ENCODE measurements at regions not wholly inside any gene's neighbourhood (a gene's known extent, or its start where the extent isn't known, plus 50 kb on each side); places are given as distances from the start of the nearest gene placed in this dataset.

DNA sequence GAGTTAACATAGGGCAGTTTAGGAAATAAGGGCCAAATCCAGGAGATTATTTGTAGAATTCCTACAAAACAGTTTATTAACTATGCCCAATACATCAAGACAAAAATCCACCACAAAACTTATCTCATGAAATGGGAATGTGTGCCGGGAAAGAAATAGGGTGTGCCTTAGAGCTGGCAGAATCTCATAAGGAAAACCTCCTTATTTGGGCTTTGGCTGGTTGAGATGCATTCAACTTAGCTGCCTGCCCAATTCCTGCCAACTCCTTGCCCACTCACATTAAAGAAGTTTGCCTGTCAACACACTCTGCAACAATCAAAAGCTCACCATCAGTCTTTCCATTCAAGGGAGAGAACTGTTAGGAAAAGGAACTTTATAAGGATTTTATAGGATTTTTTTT lies 500.6 kb downstream of the SATB2 start:
- Histone ChIP-seq H3K4me2 (ENCODE audit: low read length) (no peak overlapping the region), H3K79me2 (ENCODE audit: insufficient read depth, low read length) (no peaks in the 10 kb centered on the region), H3F3A (ENCODE audit: insufficient read depth, low read length) (no peaks in the 10 kb centered on the region), H2AFZ (ENCODE audit: low read length) (no peak overlapping the region), H3K9ac (ENCODE audit: low read length) (no peak overlapping the region), H3K9me3 (ENCODE audit: low read length) (no peaks in the 10 kb centered on the region), H3K9me2 (ENCODE audit: low read depth, low read length) (no peaks in the 10 kb centered on the region), H3K4me3 (ENCODE audit: low read depth, low read length, poor library complexity, severe bottlenecking) (no peak overlapping the region), H3K4me1 (ENCODE audit: insufficient read depth, low read length, severe bottlenecking) (no peaks in the 10 kb centered on the region), H3K27me3 (ENCODE audit: insufficient read depth, low read length) (no peaks in the 10 kb centered on the region), H4K20me1 (ENCODE audit: insufficient read depth, low read length) (no peaks in the 10 kb centered on the region), H3K27ac (ENCODE audit: low read depth, low read length, poor library complexity, severe bottlenecking) (no peak overlapping the region), H3K36me3 (ENCODE audit: insufficient read depth, low read length) (no peaks in the 10 kb centered on the region)
- TF ChIP-seq EZH2 (IDR thresholded peaks at IDR 0.05; ENCODE audit: borderline replicate concordance, low read length), result no peak
- TF ChIP-seq, protein P1, sequence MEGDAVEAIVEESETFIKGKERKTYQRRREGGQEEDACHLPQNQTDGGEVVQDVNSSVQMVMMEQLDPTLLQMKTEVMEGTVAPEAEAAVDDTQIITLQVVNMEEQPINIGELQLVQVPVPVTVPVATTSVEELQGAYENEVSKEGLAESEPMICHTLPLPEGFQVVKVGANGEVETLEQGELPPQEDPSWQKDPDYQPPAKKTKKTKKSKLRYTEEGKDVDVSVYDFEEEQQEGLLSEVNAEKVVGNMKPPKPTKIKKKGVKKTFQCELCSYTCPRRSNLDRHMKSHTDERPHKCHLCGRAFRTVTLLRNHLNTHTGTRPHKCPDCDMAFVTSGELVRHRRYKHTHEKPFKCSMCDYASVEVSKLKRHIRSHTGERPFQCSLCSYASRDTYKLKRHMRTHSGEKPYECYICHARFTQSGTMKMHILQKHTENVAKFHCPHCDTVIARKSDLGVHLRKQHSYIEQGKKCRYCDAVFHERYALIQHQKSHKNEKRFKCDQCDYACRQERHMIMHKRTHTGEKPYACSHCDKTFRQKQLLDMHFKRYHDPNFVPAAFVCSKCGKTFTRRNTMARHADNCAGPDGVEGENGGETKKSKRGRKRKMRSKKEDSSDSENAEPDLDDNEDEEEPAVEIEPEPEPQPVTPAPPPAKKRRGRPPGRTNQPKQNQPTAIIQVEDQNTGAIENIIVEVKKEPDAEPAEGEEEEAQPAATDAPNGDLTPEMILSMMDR (IDR thresholded peaks at IDR 0.05; ENCODE audit: low read length), result no peak

- no peaks in the 10 kb centered on the region for H3K27me3 ChIP-seq (ENCODE audit: insufficient read depth, low read length)
- H3K79me2 ChIP-seq (ENCODE audit: insufficient read depth, low read length), result no peaks in the 10 kb centered on the region
- no peak overlapping the region for H3K27ac ChIP-seq (ENCODE audit: low read depth, low read length, poor library complexity, severe bottlenecking)
- no peaks in the 10 kb centered on the region for H4K20me1 ChIP-seq (ENCODE audit: insufficient read depth, low read length)
- no peaks in the 10 kb centered on the region for H3K9me2 ChIP-seq (ENCODE audit: low read depth, low read length)
- H3K4me1 ChIP-seq (ENCODE audit: insufficient read depth, low read length, severe bottlenecking), result no peaks in the 10 kb centered on the region
- no peak overlapping the region for H2AFZ ChIP-seq (ENCODE audit: low read length)
- no peaks in the 10 kb centered on the region for H3K9me3 ChIP-seq (ENCODE audit: low read length)
- H3K9ac ChIP-seq (ENCODE audit: low read length), result no peak overlapping the region
- no peaks in the 10 kb centered on the region for H3F3A ChIP-seq (ENCODE audit: insufficient read depth, low read length)
- no peak overlapping the region for H3K4me2 ChIP-seq (ENCODE audit: low read length)
- TF ChIP-seq EZH2 (IDR thresholded peaks at IDR 0.05; ENCODE audit: borderline replicate concordance, low read length), result no peak
- TF ChIP-seq, protein P1 (IDR thresholded peaks at IDR 0.05; ENCODE audit: low read length), result no peak
- H3K36me3 ChIP-seq (ENCODE audit: insufficient read depth, low read length), result no peaks in the 10 kb centered on the region
- H3K4me3 ChIP-seq (ENCODE audit: low read depth, low read length, poor library complexity, severe bottlenecking), result no peak overlapping the region
These were observed 504.4 kb downstream of the SATB2 start for GRCh38 chr2:198953328-198953727.

GRCh38 chr2:198950803-198951202 lies 506.9 kb downstream of the SATB2 start:
- no peaks in the 10 kb centered on the region for H4K20me1 ChIP-seq (ENCODE audit: insufficient read depth, low read length)
- no peak overlapping the region for H3K27ac ChIP-seq (ENCODE audit: low read depth, low read length, poor library complexity, severe bottlenecking)
- H3K4me2 ChIP-seq (ENCODE audit: low read length), result no peak overlapping the region
- H3K79me2 ChIP-seq (ENCODE audit: insufficient read depth, low read length), result no peaks in the 10 kb centered on the region
- H3F3A ChIP-seq (ENCODE audit: insufficient read depth, low read length), result no peaks in the 10 kb centered on the region
- no peaks in the 10 kb centered on the region for H3K36me3 ChIP-seq (ENCODE audit: insufficient read depth, low read length)
- H3K27me3 ChIP-seq (ENCODE audit: insufficient read depth, low read length), result no peaks in the 10 kb centered on the region
- H3K4me1 ChIP-seq (ENCODE audit: insufficient read depth, low read length, severe bottlenecking), result no peaks in the 10 kb centered on the region
- no peak overlapping the region for H3K4me3 ChIP-seq (ENCODE audit: low read depth, low read length, poor library complexity, severe bottlenecking)
- TF ChIP-seq, protein P1 (IDR thresholded peaks at IDR 0.05; ENCODE audit: low read length), result no peak
- no peak for TF ChIP-seq EZH2 (IDR thresholded peaks at IDR 0.05; ENCODE audit: borderline replicate concordance, low read length)
- no peaks in the 10 kb centered on the region for H3K9me2 ChIP-seq (ENCODE audit: low read depth, low read length)
- no peak overlapping the region for H3K9ac ChIP-seq (ENCODE audit: low read length)
- H2AFZ ChIP-seq (ENCODE audit: low read length), result no peak overlapping the region
- H3K9me3 ChIP-seq (ENCODE audit: low read length), result no peaks in the 10 kb centered on the region

Measured in OCI-LY1 (cell line).